GOT3 (cell line): ENCODE measurements at regions not wholly inside any gene's neighbourhood (a gene's known extent, or its start where the extent isn't known, plus 50 kb on each side); places are given as distances from the start of the nearest gene placed in this dataset.

Source experiments
- DNase-seq: peaks from one replicate; lab custom pipeline; 2025; ENCODE audit warnings: mixed read lengths; lab: John Stamatoyannopoulos, UW

DNA sequence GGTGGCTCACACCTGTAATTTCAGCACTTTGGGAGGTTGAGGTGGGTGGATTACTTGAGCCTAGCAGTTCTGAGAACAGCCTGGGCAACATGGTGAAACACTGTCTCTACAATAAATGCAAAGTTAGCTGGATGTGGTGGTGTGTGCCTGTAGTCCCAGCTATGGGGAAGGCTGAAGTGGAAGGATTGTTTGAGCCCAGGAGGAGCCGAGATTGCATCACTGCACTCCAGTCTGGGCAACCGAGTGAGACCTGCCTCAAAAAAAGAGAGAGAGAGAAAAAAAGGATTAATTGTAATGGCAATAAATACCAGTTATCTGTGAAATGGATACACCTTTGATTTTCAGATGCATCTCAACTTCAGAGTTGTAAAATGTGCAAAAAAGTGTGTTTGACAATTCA, 58.8 kb downstream of the SPRY1 start:
- no peak for DNase-seq

DNA sequence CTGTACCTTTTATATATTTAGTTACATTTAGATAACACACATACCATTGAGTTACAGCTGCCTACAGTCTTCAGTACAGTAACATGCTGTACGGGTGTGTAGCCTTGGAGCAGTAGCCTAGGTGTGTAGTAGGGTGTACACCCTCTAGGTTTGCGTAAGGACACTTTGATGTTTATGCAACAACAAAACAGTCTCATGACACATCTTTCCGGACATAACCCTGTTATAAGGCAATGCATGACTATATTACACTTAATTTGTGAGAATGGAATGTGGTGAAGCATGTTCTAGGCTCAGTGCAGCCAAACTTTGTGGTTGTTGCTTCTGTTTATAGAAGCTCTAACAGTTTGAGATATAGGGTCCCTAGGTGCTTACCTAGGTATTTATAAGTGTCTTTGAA, 65.4 kb downstream of the SPRY1 start:
- no peak for DNase-seq

DNA sequence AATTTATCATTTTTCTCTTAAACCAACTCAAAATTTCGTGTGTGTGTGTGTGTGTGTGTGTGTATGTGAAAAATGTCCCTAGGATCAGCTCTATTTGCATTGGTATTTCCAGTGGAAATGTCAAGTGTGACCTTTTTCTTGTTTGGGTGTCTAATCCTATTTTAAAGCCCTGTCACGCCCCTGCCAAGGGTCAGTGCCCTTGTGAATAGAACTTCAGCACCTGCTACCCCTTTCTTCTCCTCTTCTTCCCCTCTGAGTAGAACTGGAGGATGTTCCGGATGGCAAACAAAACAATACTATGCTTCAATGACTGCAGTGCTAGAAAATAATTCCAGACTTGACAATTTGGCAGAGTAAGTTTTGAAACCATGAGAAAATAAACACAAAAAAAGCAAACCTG, 67.3 kb downstream of the SPRY1 start:
- DNase-seq = no peak

DNA sequence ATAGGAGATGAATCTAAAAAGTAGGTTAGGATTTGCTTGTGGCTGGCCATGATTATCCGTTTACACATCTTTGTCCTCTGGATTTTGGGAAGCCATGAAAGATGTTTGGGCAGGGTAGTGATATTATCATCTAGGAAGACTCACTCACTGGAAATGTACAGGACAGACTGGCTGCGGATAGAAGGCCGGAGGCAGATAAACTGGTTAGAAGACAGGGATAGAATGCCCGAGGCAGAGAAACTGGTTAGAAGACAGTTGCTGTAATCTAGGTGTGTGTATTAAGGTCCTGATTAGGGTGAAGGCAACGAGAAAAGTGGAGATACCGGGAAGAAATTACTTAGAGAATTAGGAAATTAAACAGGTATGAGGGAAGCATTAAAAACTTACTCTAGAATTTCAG, 68.8 kb downstream of the SPRY1 start:
- DNase-seq = no peak

DNA sequence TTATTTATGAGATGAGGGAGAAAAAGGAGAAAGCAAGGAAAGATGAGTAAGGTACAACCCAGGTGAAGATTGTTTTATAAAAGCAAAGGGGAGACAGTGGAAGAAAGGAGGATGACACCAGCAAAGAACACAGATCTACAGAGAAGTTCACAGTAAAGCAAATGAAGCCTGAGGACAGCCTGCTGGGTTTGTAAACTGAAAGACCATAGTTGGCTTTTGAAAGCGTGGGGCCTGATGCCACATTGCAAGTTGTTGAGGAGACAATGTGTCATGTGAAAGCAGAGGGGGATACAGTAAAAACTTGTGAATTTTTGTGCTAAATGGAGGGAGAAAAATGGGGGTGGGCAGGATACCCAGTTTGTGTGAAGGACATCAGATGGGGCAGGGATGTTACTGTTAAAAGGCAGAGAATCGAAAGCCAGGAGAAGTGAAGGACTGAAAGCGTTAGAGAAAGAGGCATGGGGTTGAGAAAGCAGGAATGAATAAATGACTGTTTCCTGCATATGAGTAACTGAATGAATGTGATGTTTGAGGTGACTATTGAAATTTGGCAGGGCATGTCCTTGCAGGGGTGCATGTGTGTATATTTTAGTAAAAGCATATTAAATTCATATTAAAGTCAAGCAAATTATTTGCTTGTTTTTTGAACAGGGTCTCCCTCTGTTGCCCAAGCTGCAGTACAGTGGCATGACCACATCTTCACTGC, 69.6 kb downstream of the SPRY1 start:
- DNase-seq = no peak

DNA sequence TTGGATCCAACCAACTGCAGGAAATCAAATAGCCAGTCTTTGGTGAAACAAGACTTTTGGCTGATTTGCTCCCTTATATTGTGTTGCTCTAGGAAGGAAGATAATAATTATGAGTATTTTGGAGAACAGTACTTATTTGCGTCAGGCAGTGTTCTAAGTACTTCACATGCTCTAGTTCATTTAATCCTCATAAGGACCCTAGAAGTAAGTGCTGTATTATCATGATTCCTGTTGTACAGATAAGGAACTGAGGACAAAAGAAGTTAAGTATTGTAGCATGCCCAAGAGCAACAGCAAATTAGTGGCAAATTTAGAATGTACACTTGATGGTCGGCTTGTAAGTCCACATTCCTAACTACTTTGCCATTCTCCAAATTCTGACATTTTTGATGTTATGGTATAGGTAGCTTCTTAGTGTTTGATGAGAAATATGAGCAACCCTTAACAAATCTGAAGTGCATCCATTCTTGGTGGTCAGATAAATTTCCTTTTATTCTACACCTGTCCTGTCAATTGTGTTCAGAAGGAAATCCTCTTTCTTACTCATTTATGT, 72.0 kb downstream of the SPRY1 start:
- no peak for DNase-seq

DNA sequence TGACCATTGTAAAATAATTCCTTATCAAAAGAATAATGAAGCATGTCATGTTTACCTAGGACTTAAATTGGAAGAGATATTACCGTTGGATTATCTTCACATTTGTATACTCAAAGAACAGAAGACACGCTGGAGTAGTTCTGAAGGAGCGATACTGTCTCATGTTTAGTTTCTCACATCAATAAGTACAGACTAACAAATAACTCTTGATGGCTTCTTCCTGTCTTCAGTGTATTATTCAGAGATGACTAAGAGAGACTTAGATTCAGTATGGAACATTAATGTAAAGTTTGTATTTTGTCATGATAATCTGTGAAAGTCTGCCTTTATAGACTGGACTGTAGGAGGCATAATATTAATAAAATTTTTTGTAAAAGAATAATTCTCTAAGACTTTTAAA, 72.7 kb downstream of the SPRY1 start:
- DNase-seq = no peak

DNA sequence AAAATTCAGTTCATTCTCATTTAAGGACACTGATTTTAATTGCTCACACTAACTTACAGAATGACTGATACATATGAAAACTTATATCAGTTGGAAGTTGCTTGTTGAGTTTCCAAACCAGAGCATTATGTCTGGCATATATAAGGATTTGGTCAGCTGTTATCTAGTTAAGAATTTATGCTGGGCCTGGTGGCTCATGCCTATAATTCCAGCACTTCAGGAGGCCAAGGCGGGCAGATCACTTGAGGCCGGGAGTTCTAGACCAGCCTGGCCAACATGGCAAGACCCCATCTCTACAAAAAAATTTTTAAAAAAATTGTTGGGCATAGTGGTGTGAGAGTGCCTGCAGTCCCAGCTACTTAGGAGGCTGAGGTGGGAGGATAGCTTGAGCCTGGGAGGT, 73.1 kb downstream of the SPRY1 start:
- no peak for DNase-seq

DNA sequence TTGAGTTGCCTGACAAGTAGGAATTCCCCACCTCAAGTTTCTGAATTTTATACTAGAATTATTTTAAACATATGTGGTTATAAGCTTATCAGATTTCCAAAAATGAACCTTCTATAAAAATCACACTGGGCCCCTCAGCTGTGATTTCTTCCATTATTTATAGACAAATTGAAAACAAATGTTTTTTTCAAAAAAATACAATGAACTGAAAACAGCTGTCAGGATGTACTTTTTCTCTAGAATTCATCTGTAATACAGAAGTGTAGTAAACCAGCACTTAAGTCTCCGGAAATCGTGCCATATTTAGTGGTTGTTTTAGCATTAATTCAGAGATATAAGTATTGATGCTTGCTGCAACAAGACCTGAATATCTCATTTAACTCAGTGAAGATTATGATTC, 74.0 kb downstream of the SPRY1 start:
- DNase-seq = no peak

DNA sequence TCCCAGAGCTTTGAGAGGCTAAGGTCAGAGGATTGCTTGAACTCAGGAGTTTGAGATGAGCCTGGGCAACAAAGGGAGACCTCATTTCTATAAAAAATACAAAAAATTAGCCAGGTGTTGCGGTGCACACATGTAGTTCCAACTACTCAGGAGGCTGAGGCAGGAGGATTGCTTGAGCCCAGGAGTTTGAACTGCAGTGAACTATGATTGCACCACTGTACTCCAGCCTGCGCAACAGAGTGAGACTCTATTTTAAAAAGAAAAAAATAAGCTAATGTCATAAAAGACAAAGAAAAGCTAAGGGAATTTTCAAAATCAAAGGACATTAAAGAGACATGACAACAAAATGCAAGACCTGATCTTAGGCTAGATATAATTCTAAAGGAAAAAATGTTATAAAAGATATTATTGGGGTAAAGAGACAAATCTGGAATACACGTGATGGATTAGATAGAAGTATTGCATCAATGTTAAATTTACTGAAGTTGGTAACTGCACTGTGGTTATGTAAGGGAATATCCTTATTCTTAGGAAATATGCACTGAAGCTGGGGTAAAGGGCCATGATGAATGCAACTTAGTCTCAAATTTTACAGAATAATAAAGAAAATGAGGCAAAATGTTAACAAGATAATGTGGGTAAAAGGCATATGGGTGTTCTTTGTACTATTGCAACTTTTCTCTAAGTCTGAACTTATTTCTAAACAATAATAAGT, 75.2 kb downstream of the SPRY1 start:
- no peak for DNase-seq

DNA sequence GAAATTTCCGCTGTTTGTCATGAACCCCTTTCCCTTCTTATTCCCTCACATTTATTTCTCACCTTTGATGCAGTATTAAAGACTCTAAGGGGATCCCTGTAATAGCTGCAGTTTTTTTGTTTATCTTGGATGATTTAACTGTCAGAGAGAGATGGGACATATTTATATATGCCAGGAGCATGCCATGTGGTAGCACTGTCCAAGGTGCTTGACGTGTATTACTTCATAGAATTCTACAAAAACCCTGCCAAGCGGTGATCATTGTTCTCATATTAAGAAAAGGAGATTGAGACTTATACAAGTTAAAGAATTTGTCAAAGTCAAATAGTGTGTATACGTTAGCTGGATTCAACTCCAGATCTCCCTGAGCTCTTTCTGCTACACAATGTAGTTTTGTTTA, 78.2 kb downstream of the SPRY1 start:
- DNase-seq = no peak

DNA sequence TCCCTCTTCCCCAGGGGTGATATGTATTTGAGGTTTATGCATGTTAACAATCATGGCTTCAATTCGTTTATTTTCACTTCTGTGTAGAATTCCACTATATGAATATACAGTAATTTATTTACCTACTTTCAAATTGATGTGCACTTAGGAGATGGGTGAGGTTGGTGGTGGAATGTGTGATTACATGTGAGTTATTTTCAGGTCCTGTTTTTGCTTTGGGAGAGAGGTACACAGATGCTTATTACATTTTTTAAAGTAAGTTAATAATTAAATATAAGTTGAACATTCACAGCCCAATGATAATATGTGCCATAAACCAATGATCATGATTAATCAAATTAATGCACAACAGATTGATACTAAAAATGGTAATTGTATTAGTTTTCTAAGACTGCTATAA, 79.5 kb downstream of the SPRY1 start:
- no peak for DNase-seq

DNA sequence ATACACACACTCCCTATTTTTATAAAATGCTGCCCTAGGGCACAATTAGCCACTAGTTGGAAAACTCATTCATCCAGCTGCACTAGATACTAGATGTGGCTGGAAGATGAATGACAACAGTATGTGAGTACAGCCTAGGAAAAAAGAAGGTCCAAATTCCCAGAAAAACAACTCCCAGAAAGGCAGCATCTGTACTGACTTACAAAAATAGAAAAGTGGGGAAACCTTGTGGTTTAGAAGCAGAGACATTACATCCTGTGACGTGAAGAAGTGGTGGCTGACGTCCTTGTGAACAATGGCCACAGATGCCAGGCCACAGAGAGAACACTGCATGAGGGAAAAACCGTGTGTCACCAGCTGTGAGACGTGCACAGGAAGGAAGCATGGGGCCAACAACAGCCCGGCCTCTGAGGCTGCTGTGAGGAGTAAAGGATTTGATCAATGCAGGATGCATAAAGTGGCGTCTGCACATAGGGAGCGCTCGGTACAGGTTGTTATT, 81.2 kb downstream of the SPRY1 start:
- DNase-seq = no peak

DNA sequence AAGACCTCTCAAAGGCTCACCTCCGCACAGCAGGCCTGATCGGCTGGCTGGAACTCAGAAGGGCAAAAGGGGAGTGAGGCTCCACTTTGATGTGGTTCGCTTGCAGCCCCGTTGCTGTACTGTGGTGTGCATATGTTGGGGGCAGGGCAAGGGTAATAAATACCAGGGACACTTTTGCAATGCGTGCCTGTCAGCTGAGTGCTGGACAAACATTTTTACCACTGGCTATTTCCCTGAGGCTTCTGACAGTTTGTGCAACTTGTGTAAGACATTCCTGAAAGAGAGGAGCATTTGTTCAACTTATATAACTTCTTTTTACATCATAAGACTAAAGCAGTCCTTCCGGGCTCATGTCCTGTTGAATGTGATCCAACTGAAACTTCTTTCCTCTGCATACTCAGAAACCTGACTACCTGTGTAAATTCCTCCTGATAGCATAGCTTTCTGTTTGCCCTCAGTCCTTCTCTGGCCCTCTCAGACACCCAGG, 82.3 kb downstream of the SPRY1 start:
- DNase-seq = no peak

DNA sequence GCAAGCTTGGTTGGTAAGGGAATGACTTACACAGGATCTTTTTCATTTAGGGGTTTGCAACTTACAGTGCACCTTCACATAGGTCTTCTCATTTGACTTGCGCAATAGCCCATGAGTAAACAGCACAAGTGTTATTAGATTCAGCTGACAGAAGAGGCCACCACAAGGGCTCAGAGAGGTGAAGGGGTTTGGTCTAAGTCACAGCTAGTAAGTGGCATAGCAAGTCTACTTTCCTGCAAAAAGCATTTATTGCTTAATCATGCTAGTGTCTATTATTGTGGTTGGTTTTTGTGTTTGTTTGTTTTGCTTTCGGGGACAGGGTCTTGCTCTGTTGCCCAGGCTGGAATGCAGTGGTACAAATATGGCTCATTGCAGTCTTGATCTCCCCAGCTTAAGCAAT, 83.3 kb downstream of the SPRY1 start:
- no peak for DNase-seq

DNA sequence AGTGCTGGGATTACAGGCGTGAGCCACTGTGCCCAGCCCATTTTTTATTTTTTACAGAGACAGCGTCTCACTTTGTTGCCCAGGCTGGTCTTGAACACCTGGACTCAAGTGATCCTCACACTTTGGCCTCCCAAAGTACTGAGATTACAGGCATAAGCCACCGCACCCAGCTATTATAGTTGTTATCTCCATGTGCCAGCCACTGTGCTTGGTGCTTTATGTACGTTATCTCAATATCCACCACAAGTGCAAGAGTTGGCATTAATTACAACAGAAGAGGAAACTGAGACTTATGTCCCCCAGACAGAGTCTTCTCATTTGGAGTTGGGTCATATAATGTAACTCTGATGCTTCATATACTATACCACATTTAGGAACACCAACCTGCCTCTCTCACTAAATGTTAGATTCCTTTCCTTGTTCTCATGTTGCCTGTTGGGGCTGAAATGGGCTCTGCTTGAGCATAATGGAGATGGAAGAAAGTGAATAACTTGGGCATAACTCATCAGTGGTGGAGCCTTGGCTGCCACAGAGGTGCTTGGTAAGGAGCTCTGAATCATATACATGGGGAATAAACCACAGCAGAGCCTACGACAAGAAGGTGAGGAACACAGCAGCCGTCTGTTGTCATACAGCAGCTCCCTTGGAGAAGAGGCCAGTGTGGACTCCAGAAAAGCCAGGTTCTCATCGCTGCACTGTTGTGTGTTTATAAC, 84.3 kb downstream of the SPRY1 start:
- no peak for DNase-seq

DNA sequence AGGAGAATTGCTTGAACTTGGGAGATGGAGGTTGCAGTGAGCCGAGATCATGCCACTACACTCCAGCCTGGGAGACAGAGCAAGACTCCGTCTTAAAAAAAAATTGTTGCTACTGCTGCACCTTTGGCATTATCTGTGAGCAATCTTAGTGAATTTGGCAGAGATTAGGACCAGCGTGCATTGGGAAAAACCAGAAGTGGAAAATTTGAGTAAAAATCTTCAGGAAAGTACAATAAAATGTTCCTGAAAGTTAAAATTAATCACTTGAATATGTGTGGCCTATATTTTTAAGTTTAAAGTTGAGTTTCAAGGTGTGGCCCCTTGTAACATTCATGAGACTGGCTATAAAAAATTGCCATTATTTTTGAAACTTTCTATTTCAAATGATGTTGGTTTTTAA, 85.1 kb downstream of the SPRY1 start:
- DNase-seq = no peak

DNA sequence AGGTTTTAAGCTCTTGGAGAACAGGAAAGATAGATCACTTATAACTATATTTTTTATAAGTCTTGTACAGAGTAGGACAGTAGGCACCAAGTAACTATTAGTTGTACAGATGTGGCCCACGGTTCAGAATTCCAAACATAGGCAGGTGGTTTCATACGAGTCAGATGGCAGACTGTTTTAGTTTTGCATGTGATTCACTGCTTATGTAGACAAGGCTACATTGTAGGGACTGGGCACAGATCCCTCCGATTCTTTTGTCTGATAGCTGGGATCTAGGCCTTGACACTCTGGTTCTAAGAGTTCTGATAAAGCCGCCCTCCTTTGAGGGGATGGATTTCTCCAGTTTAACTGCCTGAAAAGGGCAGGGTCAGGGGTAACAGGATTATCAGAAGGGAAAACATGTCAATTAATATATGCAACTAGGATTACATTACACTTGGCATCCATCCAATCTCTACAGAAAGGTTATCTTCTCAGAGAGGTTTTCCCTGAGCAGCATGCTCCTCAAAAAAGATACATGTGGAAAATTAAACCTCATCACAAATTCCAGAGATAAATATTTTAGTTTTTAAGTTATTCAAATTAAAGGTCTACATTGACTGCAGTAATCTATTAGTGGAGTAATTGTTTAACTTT, 87.8 kb downstream of the SPRY1 start:
- no peak for DNase-seq

DNA sequence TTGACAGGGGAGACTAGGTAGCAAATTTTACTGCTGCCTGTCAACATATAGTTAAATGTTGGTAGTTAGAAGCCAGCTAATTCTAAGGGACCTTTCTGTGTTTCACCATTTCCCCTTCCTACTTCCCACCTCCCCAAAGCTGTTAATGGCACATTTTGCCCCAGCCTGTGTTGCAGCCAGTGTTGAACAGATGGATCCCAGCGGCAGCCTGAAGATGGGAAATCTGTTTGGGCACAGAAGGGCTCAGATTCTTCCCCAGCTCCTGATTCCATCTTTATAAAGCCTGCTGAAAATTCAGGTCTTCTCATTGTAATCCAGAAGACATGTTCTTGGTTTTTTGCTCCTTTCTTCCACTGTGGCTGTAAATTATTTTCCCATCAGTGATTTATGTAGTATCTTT, 89.0 kb downstream of the SPRY1 start:
- no peak for DNase-seq

DNA sequence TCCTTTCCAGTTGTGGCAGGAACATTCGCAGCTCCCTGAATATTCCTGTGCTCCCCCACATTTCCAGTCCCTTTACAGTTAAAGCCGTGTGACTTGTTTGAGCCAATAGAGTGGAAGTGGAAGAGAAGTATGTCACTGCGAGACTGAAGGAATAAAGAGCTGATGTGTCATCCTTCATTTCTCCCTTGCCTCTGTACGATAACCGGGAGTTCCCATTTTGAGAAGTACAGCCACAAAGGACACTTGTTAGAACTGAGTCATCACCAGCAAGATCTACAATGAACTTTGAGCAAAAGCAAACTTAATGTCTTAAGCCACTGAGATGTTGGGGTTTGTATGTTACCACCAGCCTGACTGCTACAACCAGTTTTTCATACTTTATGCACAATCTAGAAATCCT, 92.3 kb downstream of the SPRY1 start:
- no peak for DNase-seq

DNA sequence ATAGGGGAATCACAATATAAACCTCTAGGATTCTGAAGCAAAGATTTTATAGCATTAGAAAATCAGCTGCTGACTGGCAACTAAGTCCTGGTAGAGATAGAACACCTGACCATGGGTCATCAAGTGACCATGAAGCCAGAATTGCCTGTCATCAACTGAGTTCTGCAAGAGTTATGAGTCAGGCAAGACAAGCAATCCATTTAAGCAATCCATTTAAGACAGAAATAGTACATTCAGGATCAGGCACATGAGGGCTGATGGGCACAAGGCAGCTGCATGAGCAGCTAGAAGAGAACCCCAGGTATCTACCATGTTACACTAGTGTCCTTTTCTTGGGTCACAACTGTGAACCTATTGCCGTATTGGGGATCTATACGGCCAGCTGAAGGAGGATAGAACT, 98.9 kb downstream of the SPRY1 start:
- DNase-seq = no peak

DNA sequence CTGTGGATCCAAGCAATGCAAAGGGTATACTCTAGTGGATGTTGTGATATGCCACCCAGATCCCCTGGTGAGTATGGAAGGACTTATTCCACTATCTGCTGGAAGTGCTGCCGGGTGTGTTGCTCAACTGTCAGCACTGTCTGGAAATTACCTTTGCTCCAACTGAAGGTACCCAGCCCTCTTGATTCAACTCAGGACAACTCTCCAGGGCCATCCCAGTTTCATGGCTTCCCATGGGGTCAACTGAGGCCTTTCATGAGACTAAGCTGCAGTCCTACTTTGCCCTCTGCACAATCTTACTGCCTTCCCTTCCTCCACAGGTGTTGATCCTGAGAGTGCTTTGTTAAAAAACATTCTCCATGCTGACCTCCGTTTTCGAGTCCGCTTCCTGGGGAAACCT, 99.8 kb downstream of the SPRY1 start:
- DNase-seq = no peak
